ENCODE measurements at regions not wholly inside any gene's neighbourhood (a gene's known extent, or its start where the extent isn't known, plus 50 kb on each side); places are given as distances from the start of the nearest gene placed in this dataset.

- TF ChIP-seq CTCF (IDR thresholded peaks at IDR 0.05; ENCODE audit: insufficient read depth, low read length): no peak
- DNase-seq (ENCODE audit: low read depth): peak; percentile 83
- no peak overlapping the region for H3K4me3 ChIP-seq (ENCODE audit: low read depth, low read length)
Measured at GRCh38 chr13:23506807-23507291, 63.4 kb upstream of the TNFRSF19 start.

- TF ChIP-seq CTCF (IDR thresholded peaks at IDR 0.05; ENCODE audit: insufficient read depth, low read length): peak; percentile 32
- no peak overlapping the region for H3K4me3 ChIP-seq (ENCODE audit: low read depth, low read length)
- DNase-seq (ENCODE audit: low read depth): peak; percentile 74
Measured at GRCh38 chr13:23509781-23510543, 60.2 kb upstream of the TNFRSF19 start.

- peak; percentile 49 for DNase-seq (ENCODE audit: low read depth)
- no peak overlapping the region for H3K4me3 ChIP-seq (ENCODE audit: low read depth, low read length)
- TF ChIP-seq CTCF (IDR thresholded peaks at IDR 0.05; ENCODE audit: insufficient read depth, low read length): no peak
Measured at GRCh38 chr13:23510544-23510916, 59.7 kb upstream of the TNFRSF19 start.

GRCh38 chr13:23510979-23511735 lies 59.1 kb upstream of the TNFRSF19 start:
- H3K4me3 ChIP-seq (ENCODE audit: low read depth, low read length): no peak overlapping the region
- TF ChIP-seq CTCF (IDR thresholded peaks at IDR 0.05; ENCODE audit: insufficient read depth, low read length): no peak
- DNase-seq (ENCODE audit: low read depth): no peak

- DNase-seq (ENCODE audit: low read depth): no peak
- H3K4me3 ChIP-seq (ENCODE audit: low read depth, low read length): no peak overlapping the region
- TF ChIP-seq CTCF (IDR thresholded peaks at IDR 0.05; ENCODE audit: insufficient read depth, low read length): peak; percentile 29
Measured at GRCh38 chr13:23512762-23513395, 57.3 kb upstream of the TNFRSF19 start.

- TF ChIP-seq CTCF (IDR thresholded peaks at IDR 0.05; ENCODE audit: insufficient read depth, low read length): no peak
- H3K4me3 ChIP-seq (ENCODE audit: low read depth, low read length): no peak overlapping the region
- no peak for DNase-seq (ENCODE audit: low read depth)
Measured at GRCh38 chr13:23513455-23513854, 56.8 kb upstream of the TNFRSF19 start.

Data from fibroblast of the aortic adventitia (primary cell).